ENCODE measurements at regions not wholly inside any gene's neighbourhood (a gene's known extent, or its start where the extent isn't known, plus 50 kb on each side); places are given as distances from the start of the nearest gene placed in this dataset.
"Not testable (repeated sequence)": the region's sequence is repeated elsewhere in the genome, so short reads cannot be mapped to it uniquely, and the experiment has no call there.

- DNase-seq (ENCODE audit: low read depth in 2 of 2), result no peak
Observed at GRCh38 chr1:235059221-235059620, 69.4 kb downstream of the TOMM20 start.

- DNase-seq (ENCODE audit: low read depth in 2 of 2), result no peak
Observed at GRCh38 chr1:235058695-235059094, 69.9 kb downstream of the TOMM20 start.

- no peak for DNase-seq (ENCODE audit: low read depth in 2 of 2)
Observed at GRCh38 chr1:235057385-235058306, 71.0 kb downstream of the TOMM20 start.

- DNase-seq (ENCODE audit: low read depth in 2 of 2), result no peak
Observed at GRCh38 chr1:235056937-235057336, 71.7 kb downstream of the TOMM20 start.

GRCh38 chr1:235054936-235055335 is 73.7 kb downstream of the TOMM20 start:
- no peak for DNase-seq (ENCODE audit: low read depth in 2 of 2)

- no peak for DNase-seq (ENCODE audit: low read depth in 2 of 2)
Observed at GRCh38 chr1:235054466-235054865, 74.2 kb downstream of the TOMM20 start.

GRCh38 chr1:235052067-235053008 is 76.3 kb downstream of the TOMM20 start:
- DNase-seq (ENCODE audit: low read depth in 2 of 2), result no peak

GRCh38 chr1:235051521-235051920 is 77.1 kb downstream of the TOMM20 start:
- no peak for DNase-seq (ENCODE audit: low read depth in 2 of 2)

- no peak for DNase-seq (ENCODE audit: low read depth in 2 of 2)
Observed at GRCh38 chr1:235050911-235051360, 77.7 kb downstream of the TOMM20 start.

GRCh38 chr1:235049716-235050378 is 78.8 kb downstream of the TOMM20 start:
- DNase-seq (ENCODE audit: low read depth in 2 of 2), result not testable (repeated sequence)

GRCh38 chr1:235049217-235049616 is 79.4 kb downstream of the TOMM20 start:
- no peak for DNase-seq (ENCODE audit: low read depth in 2 of 2)

GRCh38 chr1:235047331-235047871 is 81.2 kb downstream of the TOMM20 start:
- no peak for DNase-seq (ENCODE audit: low read depth in 2 of 2)

GRCh38 chr1:235045921-235046601 is 82.6 kb downstream of the TOMM20 start:
- no peak for DNase-seq (ENCODE audit: low read depth in 2 of 2)

- peak in 1 of 2 donors; percentile 22 for DNase-seq (ENCODE audit: low read depth in 2 of 2)
Observed at GRCh38 chr1:235045034-235045690, 83.5 kb downstream of the TOMM20 start.

- DNase-seq (ENCODE audit: low read depth in 2 of 2), result no peak
Observed at GRCh38 chr1:235043234-235043633, 85.4 kb downstream of the TOMM20 start.

- DNase-seq (ENCODE audit: low read depth in 2 of 2), result no peak
Observed at GRCh38 chr1:235038701-235039100, 89.9 kb downstream of the TOMM20 start.

GRCh38 chr1:235035928-235036327 is 92.7 kb downstream of the TOMM20 start:
- DNase-seq (ENCODE audit: low read depth in 2 of 2), result no peak

GRCh38 chr1:235030919-235031596 is 97.6 kb downstream of the TOMM20 start:
- no peak for DNase-seq (ENCODE audit: low read depth in 2 of 2)

- DNase-seq (ENCODE audit: low read depth in 2 of 2), result no peak
Observed at GRCh38 chr1:235027862-235028250, 100.8 kb downstream of the TOMM20 start.
